ENCODE measurements at regions not wholly inside any gene's neighbourhood (a gene's known extent, or its start where the extent isn't known, plus 50 kb on each side); places are given as distances from the start of the nearest gene placed in this dataset.
"Not testable (repeated sequence)": the region's sequence is repeated elsewhere in the genome, so short reads cannot be mapped to it uniquely, and the experiment has no call there.

DNA sequence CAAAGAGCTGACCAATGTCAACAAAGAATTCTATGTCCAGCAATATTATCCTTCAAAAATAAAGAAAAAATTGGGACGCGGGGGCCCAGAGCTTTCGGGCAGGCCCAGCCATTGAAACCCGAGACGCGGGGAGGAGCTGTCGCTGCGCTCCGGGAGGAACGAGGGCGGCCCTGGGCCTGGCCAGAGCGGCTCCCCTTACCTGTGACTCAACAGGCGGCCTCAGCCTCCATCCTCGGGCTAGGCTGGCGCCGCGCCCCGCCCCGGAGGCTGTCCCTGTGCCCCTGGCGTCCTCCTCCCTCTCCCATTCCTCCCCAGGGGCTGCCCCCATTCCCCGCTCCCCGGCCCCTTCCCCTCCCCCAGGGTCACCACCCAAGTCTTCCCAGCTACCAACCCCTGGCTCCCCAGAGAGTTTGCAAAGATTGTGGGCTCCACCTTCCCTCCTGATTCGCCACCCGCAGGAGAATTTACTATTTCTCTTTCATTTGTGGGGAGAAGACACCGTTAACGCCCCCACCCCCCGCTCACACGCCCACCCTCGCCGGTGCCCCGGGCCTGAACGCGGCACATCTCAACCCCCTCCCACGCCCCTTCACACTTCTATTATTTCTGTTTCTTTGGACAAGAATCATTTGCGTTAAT is 127.9 kb downstream of the ARRDC4 start:
- DNase-seq (ENCODE audit: low read depth in 3 of 3) = not testable (repeated sequence)

DNA sequence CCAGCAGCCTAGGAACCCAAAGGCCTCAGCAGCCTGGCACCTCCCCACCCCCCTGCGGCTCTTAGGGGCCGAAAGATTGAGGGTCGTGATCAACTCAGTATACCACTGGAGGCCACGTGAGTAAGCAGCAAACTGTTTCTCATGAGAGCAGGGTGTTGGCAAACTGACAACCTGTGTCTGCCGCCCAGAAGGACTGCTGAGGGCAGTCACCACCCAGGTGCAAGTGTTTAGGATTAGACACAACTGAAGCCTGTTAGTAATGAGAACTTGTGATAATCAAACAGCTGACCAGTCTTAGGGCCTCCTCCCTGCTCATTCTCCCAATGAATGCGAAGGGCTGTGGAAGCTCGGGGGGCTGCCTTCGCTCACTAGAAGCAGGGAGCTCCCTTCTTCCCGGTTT is 128.8 kb downstream of the ARRDC4 start:
- DNase-seq (ENCODE audit: low read depth in 3 of 3) = not testable (repeated sequence)

DNA sequence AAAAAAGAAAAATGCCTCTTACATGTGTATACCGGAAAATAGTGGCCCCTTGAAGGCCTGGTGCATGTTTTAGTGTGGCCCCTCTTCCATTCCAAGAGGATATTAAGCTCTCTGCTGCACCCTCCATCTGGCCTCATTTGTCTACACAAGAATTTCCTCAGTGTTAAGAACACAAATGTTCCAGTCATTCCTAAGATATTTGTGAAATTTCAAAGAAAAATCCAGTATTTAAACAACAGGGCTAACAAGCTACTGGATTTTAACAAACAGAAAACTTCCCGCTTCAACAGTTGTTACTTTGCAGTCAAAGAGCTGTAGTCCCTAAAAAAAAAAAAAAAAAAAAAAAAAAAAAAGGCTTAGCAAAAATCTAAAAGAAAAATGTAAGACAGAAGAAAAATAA is 137.5 kb downstream of the ARRDC4 start:
- not testable (repeated sequence) for DNase-seq (ENCODE audit: low read depth in 3 of 3)

DNA sequence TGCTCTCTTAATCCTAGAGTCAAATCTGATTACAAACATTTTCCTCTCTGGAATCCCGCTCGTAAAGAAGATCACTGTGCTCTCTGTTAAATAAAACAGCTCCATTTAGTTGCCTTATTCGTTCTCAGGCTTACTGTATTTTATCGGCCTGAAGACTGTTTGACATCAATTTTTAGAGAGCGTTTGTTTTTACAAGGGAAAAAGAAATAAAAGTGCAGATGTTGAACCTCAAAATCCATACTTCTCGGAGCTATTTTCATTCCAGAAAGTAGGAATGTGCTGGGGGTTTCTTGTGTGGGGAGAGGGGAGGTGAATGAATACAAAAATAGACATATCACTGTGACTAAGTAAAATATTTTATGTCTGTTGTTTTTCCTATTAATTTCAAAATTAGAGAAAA is 140.1 kb downstream of the ARRDC4 start:
- not testable (repeated sequence) for DNase-seq (ENCODE audit: low read depth in 3 of 3)

DNA sequence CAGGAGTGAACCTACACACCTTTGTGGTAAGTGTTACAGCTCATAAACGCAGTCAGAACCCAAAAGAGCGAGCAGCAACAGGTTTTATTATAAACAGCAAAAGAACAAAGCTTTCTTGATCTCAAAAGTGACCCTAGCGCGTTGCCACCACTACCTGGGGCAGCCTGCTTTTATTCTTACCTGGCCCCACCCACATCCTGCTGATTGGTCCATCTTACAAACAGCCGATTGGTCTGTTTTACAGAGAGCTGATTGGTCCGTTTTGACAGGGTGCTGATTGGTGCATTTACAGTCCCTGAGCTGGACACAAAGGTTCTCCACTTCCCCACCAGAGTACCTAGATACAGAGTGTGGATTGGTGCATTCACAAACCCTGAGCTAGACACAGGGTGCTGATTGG is 143.1 kb downstream of the ARRDC4 start:
- no peak for DNase-seq (ENCODE audit: low read depth in 3 of 3)

DNA sequence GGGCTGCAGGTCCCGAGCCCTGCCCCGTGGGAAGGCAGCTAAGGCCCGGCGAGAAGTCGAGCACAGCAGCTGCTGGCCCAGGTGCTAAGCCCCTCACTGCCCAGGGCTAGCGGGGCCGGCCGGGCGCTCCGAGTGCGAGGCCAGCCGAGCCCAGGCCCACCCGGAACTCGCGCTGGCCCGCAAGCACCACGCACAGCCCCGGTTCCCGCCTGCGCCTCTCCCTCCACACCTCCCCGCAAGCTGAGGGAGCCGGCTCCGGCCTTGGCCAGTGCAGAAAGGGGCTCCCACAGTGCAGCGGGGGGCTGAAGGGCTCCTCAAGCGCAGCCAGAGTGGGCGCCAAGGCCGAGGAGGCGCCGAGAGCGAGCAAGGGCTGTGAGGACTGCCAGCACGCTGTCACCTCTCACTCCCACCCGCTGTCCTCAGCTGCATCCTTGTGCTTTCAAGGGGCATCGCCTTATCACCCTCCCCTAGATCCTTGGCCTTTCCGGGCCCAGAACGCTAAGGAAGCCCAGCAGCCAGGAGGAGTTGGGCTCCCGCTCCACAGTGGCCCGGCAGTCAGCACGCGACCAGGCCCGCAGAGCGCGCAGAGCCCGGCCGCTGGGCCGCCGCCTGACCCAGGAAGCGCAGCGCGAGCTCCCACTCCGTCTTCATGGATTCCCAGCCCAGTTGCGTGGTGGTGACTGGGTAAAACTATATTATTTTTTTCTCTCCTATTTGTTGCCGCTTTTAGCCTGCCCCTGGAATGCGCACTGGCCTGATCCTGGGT is 144.1 kb downstream of the ARRDC4 start:
- DNase-seq (ENCODE audit: low read depth in 3 of 3) = not testable (repeated sequence)

DNA sequence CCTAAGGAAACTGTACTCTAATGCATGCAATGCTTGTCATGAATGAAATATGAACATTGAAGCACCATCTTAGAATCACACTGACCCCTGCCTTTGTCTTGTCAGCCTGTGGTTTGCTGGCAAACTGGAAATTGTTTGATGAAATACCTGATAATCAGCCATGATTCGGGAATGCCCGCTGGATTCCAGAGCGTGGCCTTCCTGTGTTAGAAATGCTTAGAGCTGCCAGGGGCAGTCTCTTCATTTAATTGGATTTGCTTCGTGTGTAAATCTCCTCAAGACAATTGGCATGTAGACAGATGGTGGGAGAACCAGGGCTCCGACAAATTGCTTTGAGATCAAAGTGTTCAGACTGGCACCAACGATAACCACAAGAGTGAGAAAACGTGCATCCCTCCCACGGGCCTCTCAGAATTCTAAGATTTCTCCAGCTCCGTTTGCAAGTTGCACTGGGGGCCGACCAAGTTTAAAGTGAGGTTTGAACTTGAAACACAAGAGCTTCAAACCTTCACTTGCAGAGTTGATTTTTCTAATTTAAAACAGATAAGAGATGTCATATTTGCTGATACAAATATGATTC is 146.2 kb downstream of the ARRDC4 start:
- DNase-seq (ENCODE audit: low read depth in 3 of 3) = not testable (repeated sequence)

DNA sequence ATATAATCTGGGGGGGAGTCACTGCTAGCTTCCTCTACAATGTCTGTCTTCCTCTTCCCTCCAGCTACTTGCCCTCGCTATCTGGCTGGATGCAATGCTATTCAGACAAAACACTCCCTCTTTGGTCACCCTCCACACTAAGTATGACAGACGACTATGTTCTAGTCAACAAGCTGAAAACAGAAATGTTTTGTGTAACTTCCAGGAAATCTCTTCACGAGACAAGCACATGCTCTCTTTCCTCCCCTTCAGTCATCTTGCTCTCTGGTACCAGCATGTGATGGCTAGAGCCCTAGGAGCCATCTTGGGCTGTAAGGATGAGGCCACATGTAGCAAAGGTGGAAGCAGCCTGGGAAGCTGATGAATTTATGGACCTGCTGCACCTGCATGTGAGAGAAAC is 151.3 kb downstream of the ARRDC4 start:
- no peak for DNase-seq (ENCODE audit: low read depth in 3 of 3)

DNA sequence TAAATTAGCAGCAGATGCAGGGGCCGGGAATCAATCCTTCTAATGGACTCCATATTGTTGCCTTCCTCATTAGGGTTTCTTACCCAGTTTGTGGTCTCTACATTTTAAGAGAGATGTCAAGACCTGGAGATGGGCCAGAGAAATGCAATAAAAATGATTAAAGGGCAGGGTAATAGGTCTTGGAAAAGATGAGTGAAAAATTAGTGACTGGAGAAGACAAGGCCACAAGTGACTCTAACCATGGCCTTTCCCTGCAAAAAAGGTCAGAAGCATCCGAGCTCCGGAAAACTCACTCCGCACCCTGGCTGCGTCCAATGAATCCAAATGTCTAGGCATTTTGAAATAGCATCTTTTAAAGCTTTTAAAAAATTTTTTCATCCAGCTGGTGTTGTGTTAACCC is 152.8 kb downstream of the ARRDC4 start:
- no peak for DNase-seq (ENCODE audit: low read depth in 3 of 3)

DNA sequence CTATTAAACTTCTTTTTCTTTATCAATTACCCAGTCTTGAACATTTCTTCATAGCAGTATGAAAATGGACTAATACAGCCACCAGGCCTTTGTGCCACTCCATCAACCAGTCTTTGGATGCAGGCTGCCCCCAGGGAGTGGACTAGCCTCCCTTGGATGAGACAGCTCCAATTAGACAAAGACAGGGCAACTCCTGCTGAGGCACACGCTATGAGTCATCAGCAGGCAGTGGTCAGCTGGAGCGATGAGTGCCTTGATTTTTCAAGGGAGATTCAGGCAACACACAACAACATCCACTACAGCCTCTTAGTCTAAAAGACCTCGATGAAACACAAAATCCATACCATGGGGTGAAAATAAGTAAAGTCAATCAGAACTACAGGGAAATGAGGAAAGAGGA is 160.1 kb downstream of the ARRDC4 start:
- DNase-seq (ENCODE audit: low read depth in 3 of 3) = no peak

DNA sequence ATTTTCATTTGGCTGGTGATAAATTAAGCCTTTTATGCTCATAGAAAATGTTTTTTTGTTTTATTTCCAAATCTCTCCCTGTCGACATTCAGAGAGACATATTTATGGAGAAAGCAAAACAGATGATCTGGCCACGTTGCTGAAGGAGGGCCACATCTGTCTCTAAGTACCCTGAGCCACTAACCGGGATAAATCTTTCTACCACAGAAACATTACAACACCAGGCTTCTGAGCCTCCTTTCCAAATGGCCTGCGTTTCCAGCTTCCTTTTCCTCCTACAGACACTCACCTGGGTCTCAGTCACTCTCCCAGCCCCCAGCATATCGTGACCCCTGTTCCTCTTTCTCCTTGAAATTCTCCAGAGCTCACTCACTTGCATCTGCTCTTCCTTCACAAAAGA is 161.0 kb downstream of the ARRDC4 start:
- no peak for DNase-seq (ENCODE audit: low read depth in 3 of 3)

DNA sequence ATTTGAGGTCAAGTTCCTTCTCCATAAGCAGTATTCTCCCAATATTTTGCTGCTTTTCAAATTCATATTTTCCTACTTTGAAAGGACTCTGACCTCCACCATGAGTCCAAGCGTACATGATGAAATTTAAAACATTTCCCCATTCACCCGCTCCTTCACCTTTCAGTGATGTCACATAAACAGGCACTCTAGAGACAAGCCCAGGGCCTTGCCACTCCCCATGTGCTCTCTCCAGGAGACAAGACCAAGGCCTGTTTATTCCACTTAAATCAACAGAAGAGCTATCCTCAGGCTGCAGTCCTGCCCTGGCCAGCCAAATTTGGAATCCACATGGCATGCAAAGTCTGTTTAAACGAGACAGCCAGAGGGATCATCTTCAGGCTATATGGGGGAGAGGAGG is 161.5 kb downstream of the ARRDC4 start:
- no peak for DNase-seq (ENCODE audit: low read depth in 3 of 3)

DNA sequence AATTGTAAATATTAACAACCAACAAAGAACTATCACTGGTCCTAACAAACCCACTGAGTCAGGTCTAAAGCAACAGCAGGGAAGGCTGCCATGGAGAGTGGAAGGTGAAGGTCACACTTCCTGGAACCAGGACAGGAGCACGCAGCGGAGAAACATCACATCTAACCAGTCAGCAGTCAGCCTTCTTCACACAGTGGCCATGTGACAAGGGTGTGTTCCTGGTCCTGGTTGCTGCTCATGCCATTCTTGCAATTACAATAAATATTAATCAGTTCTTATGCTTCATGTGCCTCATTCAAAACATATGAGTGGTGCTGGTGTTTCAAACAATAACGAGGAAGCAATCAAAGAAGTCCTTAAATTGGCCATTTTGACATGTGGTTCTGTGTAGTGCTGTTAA is 162.8 kb downstream of the ARRDC4 start:
- no peak for DNase-seq (ENCODE audit: low read depth in 3 of 3)

DNA sequence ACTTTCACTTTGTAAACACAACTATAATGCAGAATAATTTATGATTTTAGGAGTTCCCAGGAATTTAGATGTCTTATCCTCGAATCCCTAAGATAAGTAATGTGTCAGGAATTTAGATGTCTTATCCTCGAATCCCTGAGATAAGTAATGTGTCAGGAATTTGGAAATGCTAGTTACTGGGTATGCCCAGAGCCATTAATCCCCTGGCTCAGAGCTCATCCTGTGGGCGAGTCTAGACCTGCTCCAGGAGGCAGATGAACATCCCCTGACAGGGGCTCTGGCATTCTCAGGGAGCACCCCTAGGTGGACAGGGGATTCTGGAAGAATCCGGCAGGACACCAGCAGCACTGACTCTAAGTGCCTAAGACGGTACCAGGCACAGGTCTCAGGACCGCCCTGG is 163.3 kb downstream of the ARRDC4 start:
- DNase-seq (ENCODE audit: low read depth in 3 of 3) = no peak

DNA sequence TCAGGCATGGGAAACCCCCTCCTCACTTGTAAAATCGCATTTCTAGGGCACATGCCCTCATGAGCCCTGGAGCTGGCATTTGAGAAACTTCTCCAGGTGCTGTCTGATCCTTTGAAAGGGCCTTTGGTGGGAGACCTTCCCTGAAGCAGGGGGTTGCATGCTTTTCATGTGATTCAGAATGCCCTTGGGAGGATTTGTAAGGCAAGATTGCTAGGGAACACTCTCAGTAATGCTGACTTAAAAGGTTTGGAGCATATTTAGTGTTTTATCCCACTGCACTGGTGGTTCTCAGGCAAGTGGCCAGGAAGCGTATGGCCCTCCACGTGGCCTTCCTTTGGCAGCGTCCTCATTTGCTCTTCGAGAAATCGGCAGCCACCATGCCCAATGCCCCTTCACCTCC is 164.1 kb downstream of the ARRDC4 start:
- no peak for DNase-seq (ENCODE audit: low read depth in 3 of 3)

DNA sequence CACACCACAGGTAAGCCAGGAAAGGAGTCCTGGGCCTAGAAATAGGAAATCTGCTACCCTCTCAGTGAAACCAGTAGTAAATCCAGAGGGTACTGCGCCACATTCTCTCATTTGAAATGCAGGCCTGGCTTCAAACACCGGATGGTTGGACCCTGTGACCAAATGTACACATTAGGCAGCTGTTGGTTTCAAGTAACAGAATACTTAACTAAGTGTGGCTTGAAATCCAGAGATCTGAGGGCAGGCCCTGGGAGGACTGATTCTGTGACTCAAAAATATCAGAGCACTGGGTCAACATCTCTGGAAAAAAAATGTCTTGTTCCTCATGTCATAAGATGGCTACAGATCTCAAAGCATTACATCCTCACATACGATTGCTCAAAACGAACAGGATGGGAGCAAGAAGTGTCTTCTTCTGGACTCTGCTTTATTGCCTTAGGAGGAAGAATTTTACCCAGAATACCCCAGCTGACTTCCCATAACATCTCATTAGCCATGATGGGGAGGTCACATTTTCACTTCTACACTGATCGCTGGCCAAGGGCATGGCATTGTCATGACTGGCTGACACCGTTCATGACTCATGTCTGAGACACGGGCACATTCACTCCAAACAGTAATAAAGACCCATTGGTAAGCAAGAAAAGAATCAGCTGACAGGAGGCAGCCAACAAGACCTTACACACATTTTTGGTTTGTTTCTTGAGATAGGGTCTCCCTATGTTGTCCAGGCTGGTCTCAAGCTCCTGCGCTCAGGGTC is 166.0 kb downstream of the ARRDC4 start:
- no peak for DNase-seq (ENCODE audit: low read depth in 3 of 3)

DNA sequence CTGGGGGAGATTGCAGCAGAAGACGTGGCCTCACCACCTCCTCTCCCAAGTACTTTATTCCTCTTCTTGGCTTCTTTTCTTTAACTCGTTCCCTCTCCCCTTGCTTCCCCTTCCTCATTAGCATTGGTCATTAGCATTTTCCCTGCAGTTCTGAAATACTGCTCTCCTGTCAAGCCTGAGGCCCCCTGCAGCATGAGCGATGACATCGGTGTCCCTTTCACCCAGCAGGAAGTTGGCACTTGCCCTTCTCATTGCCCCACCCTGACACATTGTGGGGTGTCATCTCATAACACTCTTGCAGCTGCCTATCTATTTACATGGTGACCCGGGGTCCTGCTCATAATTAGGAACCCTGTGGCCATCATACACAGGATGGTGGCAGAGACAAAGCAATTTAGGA is 167.1 kb downstream of the ARRDC4 start:
- no peak for DNase-seq (ENCODE audit: low read depth in 3 of 3)

DNA sequence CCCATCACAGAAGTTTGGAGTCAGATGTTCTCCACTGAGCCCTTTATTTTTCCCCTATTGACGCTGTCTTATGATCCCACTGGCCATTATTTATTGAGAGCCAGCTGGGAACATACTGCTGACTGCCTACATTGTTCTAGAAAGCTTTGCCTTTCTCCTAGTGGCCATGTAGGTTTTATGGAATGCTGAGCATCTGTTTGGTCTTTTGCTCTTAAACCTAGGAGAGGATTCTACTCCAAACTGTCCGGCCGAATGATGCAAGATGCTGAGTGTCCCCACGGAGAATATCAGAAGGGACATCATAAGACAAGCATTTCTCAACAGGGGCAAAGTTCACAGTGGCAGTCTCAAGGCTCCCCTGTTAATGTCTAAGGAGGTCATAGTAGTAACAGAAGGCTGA is 171.4 kb downstream of the ARRDC4 start:
- DNase-seq (ENCODE audit: low read depth in 3 of 3) = no peak

DNA sequence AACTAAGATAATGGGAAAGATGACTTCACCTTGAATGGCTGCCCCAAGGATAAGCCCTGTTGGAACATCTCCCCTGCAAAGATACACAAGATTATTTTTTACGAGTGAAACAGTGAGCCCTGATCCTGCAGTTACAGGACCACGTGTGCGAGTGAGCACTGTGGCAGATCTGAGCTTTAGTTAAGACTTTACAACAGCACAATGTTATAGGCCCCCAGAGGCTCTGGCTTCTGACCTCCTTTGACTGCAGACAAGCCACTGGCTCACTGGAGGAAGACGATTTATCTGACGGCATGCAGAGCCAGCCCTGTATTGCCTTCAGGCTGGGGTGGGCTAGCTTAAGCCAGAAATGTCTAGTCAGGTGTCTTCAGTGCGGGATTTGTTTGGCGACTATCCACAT is 174.4 kb downstream of the ARRDC4 start:
- no peak for DNase-seq (ENCODE audit: low read depth in 3 of 3)

DNA sequence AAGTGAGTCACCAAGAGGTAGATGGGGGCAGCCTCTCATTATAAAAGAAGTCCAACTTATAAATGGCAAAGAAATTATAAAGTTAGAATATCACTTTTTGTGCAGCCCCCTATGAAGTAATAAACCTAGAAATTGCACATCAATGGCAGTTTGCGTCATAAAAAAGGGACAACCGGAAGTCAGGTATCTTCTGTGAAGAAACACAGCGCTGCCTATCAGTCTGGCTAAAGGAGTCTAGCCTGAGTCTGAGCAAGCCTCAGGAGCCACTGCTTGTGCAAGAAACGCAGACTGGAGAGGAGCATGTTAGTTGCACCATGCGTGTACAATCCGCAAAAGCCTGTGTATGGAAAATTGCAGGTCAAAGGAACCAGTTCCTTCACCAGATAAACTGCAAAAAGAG is 178.4 kb downstream of the ARRDC4 start:
- no peak for DNase-seq (ENCODE audit: low read depth in 3 of 3)

DNA sequence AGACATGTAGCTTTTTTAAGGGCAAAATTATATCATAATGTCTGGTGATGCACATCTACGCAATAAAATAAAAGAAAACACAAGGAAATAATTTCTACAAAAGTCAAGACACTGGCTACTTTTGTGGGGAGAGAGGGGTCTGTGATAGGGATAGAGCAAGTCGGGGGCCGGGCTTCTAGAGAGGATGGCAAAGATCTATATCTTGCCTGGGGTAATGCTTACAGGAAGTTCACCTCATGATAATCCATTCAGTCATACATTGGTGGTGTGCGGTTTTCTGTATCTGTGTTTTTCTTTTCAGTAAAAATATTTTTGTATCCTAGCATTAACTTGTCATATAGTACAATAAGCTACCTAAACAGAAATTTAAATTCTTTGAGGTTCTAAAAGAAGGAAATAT is 178.8 kb downstream of the ARRDC4 start:
- DNase-seq (ENCODE audit: low read depth in 3 of 3) = no peak

DNA sequence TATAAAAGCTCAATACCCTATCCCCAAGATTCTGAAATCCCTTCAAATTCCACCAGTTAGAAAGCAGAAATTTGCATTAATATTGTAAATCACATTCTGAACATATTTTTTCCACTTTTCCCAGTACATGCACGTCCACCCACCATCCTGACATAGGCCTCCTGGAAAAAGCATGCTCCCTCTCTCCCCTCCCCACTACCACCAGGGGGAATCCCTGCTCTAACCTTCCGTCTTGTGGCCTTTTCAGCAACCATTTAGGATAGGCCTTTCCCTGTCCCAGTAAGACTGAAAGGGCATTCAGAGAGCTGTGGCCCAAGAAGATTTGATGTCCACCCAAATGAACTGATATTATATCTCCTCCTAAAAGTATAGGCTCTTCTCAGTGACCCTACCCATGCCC is 182.1 kb downstream of the ARRDC4 start:
- DNase-seq (ENCODE audit: low read depth in 3 of 3) = no peak

DNA sequence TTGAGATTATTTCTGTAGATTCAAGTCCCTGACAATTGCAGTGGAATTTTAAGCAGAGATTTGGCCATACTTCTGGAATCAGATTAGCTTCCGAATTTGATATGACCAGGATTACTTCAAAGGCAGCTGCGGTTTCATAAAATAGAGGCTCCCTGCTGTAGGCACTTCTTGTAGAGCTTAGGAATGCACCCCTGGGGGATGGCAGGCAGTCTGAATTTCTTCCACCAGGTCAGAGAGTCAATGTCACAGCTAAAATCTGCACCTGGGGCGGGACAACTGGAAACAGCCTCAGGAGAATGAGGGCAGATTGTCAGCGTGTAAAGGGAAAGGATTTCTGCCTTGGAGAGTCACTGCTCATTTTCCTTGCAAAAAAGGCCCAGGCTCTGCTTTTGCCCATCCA is 182.6 kb downstream of the ARRDC4 start:
- no peak for DNase-seq (ENCODE audit: low read depth in 3 of 3)
